ENCODE measurements at regions not wholly inside any gene's neighbourhood (a gene's known extent, or its start where the extent isn't known, plus 50 kb on each side); places are given as distances from the start of the nearest gene placed in this dataset.
A peak's percentile ranks its signal among the peaks of the same experiment; 100 is the strongest.

GRCh38 chr20:17856837-17857605 lies 111.6 kb downstream of the SNX5 start:
- Histone ChIP-seq H3K4me3 (no peak overlapping the region), H3K4me1 (peaks cover 17% of the 10 kb centered on the region), H3K9me3 (replicated peaks) (no peaks in the 10 kb centered on the region), H3K36me3 (no peaks in the 10 kb centered on the region), H3K27ac (replicated peaks) (no peak overlapping the region), H3K27me3 (ENCODE audit: low read depth) (no peaks in the 10 kb centered on the region)
- DNase-seq: no peak
- no peak for TF ChIP-seq CTCF (IDR thresholded peaks at IDR 0.05; ENCODE audit: borderline replicate concordance)
- intact Hi-C loops (cut with micrococcal nuclease): no loop called here

DNA sequence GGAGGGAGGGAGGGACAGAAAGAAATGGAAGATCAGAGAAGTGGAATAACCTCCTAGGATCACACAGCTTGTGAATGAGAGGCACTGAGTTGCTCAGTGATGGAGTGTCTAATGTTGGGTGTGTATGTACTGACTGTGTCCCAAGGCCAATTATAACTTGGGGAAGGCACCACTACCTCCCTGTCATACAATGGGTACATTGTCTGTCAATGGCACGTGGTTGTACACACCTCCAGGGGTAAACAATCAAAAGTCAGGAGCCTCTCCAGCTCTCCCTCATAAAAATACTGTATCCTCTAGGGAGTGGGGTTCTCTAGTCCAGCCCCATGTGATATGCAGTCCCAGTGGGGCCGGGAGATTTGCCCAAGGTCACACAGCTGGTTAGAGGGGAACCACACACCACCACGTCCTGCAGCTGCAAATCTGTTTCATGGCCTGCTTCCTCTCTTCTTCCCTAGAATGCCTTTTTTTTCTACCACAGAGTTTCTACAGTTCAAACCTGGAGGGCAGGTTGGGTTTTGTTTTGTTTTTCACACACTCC lies 112.5 kb downstream of the SNX5 start:
- H3K36me3 ChIP-seq: no peaks in the 10 kb centered on the region
- DNase-seq: no peak
- intact Hi-C loops (cut with micrococcal nuclease): no loop called here
- peaks cover 17% of the 10 kb centered on the region for H3K4me1 ChIP-seq
- no peaks in the 10 kb centered on the region for H3K27me3 ChIP-seq (ENCODE audit: low read depth)
- H3K9me3 ChIP-seq (replicated peaks): no peaks in the 10 kb centered on the region
- no peak overlapping the region for H3K27ac ChIP-seq (replicated peaks)
- H3K4me3 ChIP-seq: no peak overlapping the region
- no peak for TF ChIP-seq CTCF (IDR thresholded peaks at IDR 0.05; ENCODE audit: borderline replicate concordance)

GRCh38 chr20:17854307-17854903 lies 114.2 kb downstream of the SNX5 start:
- H3K4me3 ChIP-seq: no peak overlapping the region
- peak; percentile 68 for DNase-seq
- H3K27ac ChIP-seq (replicated peaks): no peak overlapping the region
- intact Hi-C loops (cut with micrococcal nuclease): no loop called here
- no peaks in the 10 kb centered on the region for H3K27me3 ChIP-seq (ENCODE audit: low read depth)
- TF ChIP-seq CTCF (IDR thresholded peaks at IDR 0.05; ENCODE audit: borderline replicate concordance): no peak
- no peaks in the 10 kb centered on the region for H3K36me3 ChIP-seq
- peaks cover 25% of the 10 kb centered on the region for H3K4me1 ChIP-seq
- H3K9me3 ChIP-seq (replicated peaks): peaks cover 4% of the 10 kb centered on the region

DNA sequence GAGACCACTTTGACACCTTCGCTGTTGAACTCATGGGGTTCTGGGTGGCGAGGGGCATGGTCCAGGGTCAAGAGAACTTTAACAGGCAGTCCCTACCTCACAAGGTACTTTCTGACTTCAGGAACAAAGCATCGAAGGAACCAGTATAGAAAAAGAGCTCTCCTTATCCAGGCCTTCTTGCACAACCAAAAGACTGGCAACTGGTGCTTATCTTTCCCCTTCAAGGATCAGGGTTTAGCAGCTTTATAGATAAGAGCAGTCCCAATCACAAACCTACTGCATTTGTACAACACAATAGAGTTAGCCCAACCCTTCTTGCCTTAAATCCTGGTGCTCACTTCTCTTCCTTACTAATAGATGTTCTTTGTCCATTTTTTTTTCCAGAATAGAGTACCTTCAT lies 116.3 kb downstream of the SNX5 start:
- no peak overlapping the region for H3K4me3 ChIP-seq
- peaks cover 4% of the 10 kb centered on the region for H3K9me3 ChIP-seq (replicated peaks)
- TF ChIP-seq CTCF (IDR thresholded peaks at IDR 0.05; ENCODE audit: borderline replicate concordance): no peak
- intact Hi-C loops (cut with micrococcal nuclease): no loop called here
- H3K4me1 ChIP-seq: peaks cover 32% of the 10 kb centered on the region
- H3K27me3 ChIP-seq (ENCODE audit: low read depth): no peaks in the 10 kb centered on the region
- no peak overlapping the region for H3K27ac ChIP-seq (replicated peaks)
- DNase-seq: no peak
- H3K36me3 ChIP-seq: no peaks in the 10 kb centered on the region

DNA sequence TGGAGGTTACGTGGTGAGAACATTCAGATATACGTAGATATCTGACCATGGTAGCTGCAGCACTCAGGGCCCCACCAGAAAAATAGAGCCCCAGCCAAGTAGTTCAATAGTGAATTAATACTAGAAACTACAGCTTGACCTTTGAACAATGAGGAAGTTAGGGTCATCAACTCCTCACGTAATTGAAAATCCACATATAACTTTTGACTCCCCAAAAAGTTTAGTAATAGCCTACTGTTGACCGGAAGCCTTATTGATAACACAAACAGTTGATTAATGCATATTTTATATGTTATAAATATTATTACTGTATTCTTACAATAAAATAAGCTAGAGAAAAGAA lies 117.9 kb downstream of the SNX5 start:
- intact Hi-C loops (cut with micrococcal nuclease): no loop called here
- H3K36me3 ChIP-seq: no peaks in the 10 kb centered on the region
- no peak overlapping the region for H3K4me3 ChIP-seq
- H3K9me3 ChIP-seq (replicated peaks): peaks cover 4% of the 10 kb centered on the region
- peaks cover 47% of the 10 kb centered on the region for H3K4me1 ChIP-seq
- peak overlapping the region; percentile 73 for H3K27ac ChIP-seq (replicated peaks)
- DNase-seq: no peak
- no peak for TF ChIP-seq CTCF (IDR thresholded peaks at IDR 0.05; ENCODE audit: borderline replicate concordance)
- H3K27me3 ChIP-seq (ENCODE audit: low read depth): no peaks in the 10 kb centered on the region

All from left ventricle myocardium inferior (tissue), 1 donor.